Activated T-cell treated with anti-CD3 and anti-CD28 coated beads for 24 hours (primary cell): ENCODE measurements at regions not wholly inside any gene's neighbourhood (a gene's known extent, or its start where the extent isn't known, plus 50 kb on each side); places are given as distances from the start of the nearest gene placed in this dataset.
"Not testable (repeated sequence)": the region's sequence is repeated elsewhere in the genome, so short reads cannot be mapped to it uniquely, and the experiment has no call there.

ENCODE experiments used
- DNase-seq: peaks from one replicate; pipeline ENCODE4 v3.0.0-alpha.2; 2020; ENCODE audit warnings: low read depth

DNA sequence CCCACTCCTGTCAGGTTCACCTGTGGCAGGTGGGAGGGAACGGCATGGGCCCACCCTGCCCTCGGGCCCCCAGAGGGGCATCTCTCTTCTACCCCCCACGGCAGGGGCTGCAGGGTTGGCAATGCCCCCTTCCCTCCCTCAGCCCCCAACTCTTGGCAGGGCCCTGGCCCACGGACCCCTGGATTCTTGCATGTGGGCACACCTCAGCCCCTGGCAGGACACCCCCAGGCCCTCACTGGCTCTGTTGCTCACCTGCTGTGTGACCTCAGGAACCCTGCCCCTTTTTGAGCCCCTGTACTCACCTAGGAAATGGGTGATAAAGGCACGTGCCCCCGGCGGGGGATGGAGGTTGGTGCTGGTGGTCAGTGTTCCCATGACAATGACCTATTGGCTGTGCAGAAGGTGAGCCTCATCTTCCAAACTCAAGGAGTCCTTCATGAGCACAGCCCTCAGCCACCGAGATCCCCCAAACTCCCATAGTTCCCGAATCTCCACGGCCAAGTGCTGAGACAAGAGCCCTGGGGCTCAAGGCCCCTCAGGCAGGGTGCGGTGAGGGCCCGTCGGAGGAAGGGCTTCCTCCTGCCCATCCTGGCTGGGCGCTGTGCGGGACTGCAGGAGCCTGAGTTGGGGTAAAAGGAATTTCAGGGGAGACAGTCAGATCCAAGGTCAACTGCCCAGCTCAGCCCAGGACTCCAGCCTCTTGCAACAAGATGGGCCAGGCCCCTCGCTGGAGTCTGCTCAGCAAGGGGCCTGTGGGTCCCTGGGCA lies 198.2 kb downstream of the IGLL1 start:
- no peak for DNase-seq

DNA sequence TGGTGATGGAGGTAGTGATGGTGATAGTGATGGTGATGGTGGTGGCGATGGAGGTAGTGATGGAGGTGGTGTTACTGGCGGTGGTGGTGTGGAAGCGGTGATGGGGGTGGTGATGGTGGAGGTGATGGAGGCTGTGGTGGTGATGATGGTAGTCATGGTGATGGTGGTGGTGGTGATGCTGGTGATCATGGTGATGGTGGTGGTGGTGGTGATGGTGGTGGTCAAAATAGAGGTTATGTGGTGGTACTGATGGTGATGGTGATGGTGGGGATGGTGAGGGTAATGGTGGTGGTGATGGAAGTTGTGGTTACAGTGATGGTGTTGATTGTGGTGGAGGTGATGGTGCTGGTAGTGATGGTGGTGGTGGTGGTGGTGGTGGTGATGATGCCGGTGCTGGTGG lies 199.2 kb downstream of the IGLL1 start:
- DNase-seq, result no peak

DNA sequence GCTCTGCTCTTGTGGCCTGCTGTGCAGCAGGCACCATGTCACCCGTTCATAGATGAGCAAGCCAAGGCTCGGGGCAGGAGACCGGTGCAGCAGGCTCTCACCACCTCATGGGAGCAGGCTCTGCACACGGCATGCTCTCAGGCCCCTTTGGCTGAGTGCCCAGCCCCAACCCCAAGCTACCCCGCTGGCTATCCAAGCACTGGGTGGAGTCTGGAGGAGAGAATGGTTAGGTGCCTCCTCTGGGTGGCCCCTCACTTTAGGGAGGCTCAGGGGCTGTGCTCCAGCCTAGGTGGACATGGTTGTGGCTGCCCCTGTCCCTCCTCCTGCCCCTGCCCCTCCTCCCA lies 199.9 kb downstream of the IGLL1 start:
- no peak for DNase-seq

DNA sequence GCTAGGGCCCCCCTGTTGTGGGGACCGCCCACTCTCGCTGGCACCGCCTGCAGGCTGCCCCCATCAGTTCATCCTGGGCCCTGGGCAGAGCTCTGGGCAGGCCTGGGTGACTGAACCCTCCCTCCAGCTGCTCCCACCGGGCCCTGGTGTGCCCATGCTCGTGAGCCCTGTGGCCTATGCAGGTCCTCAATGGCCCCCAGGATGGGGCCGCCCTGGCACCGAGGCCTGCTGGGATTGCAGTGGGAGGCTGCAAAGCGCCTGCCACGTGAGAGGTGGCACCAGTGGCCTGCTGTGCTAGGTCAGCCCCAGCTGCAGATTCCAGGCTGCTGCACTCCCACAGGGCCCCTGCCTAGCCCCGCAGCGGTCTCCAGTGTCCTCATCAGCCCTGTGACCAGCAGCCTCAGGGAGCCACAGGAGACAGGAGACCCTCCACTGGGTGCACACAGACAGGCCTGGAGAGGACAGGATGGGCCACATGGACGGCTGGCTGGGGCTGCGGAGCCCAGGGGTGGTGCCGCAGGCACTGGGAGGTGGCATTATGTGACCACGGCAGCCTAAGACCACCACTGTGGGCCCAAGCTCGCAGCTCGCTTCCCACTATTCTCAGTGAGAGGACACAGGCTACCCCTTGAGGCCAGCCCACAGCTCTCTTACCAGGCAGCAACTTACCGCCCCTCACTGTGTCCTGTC lies 199.4 kb downstream of the BCR start:
- DNase-seq, result not testable (repeated sequence)

DNA sequence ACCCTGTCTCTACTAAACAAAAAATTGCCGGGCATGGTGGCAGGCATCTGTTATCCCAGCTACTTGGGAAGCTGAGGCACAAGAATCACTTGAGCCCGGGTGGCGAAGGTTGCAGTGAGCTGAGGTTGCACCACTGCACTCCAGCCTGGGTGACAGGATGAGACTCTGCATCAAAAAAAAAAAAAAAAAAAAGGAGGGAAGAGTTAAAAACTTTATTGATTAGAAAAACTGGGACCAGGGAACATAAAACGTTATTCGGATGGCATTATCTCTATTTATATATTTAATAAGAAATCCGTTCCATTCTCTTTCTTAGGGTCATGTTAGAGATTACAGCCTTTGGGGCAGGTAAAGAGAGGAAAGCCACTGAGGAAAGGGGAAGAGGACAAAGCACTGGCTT lies 197.5 kb downstream of the BCR start:
- DNase-seq, result no peak

DNA sequence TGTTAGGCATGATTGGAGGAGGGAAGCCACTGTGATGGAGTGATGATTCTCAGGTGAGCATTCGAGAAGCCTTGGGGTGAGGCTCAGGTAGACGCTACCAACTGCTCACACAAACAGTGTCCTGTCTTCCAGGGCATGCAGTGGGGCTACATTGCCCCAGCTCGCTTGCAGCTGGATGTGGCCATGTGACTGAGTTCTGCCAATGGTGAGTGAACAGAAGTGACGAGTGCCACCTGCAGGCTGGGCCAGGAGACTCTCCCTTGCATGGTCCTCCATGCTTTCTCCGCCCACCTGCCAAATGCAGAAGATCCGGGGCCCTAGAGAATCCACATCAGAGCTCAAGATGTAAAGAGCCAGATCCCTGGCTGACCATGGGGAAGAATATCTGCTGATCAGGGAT lies 195.9 kb downstream of the BCR start:
- DNase-seq, result no peak

DNA sequence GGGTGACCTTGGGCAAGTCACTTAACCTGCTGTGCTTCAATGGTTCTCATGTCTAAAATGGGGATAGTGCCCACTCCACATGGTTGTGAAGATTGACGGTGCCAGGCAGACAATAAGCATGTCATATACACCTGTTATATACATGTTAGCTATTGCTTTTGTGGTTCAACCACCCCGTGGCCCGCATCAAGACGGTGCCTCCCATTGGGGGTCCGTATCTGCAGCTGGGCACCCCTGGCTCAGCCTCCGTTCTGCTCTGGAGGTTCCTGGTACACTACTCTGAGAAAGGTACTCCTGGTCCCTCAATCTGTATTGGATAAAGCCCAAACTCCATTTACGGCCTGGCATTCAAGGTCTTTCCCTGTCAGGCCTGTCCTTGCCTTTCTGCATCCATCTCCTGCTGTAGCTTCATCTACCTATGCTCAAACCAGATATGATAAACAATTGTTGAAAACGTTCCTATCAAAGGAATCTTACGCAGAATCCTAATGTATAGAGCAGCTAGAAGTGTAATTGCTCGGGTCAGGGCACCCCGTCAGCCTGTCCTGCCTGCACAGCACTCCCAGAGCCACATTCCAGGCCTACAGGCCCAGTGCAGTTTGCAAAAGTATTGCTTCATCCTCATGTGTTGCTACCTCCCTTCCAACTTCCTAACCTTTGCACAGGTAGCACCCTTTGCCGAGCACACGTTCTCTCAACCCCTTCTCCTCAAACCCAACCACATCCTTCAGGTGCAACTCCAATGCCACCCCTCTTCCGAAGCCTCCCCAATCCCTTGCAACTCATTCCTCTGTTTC lies 194.9 kb downstream of the BCR start:
- no peak for DNase-seq

DNA sequence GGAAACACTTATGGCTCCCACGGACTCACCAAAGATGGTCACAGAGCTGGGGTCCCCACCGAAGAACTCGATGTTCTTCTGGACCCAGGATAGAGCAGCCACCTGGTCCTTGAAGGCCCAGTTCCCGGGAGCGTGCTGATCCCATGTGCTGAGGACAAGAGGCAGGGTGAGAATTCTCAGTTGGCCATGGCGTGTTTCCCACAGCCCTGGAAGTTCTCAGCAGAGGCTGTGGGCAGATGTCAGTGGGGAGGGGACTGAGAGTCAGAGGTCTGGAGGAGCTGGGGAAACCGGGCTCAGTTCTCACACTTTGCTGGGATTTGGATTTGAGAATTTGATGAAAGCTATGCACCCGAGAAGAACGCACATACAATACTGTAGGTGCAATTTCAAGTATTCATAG lies 193.3 kb downstream of the BCR start:
- no peak for DNase-seq

DNA sequence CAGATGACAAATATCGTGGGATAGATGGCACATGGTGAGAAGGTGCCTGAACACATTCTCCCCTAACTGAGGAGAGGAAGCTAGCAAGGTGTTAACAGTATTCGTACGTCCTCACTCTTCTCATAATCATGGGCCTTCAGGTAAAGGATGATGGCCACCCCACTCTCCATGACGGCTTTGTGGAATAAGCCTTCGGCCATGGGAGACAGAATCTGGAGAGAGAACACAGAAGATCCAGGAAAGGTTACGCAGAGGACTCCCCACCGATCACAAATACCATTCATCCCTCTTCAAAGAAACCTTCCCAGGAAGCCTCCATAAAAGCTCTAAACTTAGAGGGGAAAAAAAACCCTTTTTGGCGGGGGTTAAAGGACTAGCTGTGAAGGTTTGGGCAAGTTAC lies 189.9 kb downstream of the BCR start:
- no peak for DNase-seq

DNA sequence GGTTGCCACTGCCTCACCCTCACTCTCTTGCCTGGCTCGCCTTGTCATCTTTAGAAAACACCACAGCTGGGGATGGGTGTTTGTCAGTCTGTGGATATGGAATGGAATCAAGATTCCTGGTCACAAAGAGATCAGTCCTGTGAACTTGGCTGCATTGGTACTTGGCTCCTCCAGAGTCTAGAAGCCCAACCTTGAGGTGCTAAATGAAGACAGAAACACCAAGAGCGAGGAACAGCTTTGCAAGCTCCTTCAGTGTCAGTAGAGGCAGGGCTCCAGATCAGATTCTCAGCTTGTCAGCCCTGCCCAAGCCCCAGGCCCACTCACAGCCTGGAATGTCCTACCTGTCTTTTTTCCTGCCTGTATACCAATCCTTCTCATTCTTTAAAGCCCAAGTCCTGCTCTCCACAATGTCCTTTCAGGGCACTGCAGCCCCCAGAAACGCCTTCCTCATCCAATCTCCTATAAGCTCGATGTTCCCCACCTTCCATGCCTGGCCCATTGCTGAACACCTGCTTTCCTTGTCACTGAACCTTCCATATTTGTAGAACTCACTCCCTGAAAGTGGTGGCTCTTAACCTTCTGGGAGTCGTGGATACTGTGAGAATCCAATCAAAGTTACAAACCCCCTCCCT lies 188.9 kb downstream of the BCR start:
- no peak for DNase-seq
